ENCODE measurements at regions not wholly inside any gene's neighbourhood (a gene's known extent, or its start where the extent isn't known, plus 50 kb on each side); places are given as distances from the start of the nearest gene placed in this dataset.

DNA sequence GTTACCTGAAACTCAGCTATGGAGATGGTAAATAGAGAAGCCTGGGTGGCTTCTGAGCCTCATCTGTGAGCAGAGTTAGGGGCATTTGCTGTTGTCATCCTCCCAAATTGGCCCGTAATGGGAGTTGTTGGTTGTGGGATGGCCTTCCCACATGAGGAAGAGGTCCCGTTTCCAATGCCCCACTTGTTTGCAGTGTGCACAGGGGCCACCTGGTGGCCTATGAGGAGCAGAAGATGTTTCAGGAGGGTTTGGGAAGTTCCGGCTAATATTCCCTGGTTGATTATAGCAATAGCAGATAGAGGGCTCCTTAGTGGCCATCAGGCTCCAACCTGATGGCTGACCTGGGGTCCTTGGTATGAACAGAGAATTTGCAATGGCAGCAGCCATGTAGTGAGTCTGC is 1546.5 kb downstream of the OTOL1 start:
- TF ChIP-seq, protein P1, sequence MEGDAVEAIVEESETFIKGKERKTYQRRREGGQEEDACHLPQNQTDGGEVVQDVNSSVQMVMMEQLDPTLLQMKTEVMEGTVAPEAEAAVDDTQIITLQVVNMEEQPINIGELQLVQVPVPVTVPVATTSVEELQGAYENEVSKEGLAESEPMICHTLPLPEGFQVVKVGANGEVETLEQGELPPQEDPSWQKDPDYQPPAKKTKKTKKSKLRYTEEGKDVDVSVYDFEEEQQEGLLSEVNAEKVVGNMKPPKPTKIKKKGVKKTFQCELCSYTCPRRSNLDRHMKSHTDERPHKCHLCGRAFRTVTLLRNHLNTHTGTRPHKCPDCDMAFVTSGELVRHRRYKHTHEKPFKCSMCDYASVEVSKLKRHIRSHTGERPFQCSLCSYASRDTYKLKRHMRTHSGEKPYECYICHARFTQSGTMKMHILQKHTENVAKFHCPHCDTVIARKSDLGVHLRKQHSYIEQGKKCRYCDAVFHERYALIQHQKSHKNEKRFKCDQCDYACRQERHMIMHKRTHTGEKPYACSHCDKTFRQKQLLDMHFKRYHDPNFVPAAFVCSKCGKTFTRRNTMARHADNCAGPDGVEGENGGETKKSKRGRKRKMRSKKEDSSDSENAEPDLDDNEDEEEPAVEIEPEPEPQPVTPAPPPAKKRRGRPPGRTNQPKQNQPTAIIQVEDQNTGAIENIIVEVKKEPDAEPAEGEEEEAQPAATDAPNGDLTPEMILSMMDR (IDR thresholded peaks at IDR 0.05; ENCODE audit: insufficient read depth, low read depth, low read length) = no peak
- TF ChIP-seq EZH2 (IDR thresholded peaks at IDR 0.05; ENCODE audit: insufficient read depth, low read length) = no peak
